ENCODE measurements at regions not wholly inside any gene's neighbourhood (a gene's known extent, or its start where the extent isn't known, plus 50 kb on each side); places are given as distances from the start of the nearest gene placed in this dataset.

GRCh38 chr2:121006743-121007489 is 271.2 kb downstream of the GLI2 start:
- Histone ChIP-seq H3K79me2 (ENCODE audit: control insufficient read depth, insufficient read depth, low read length) (no peaks in the 10 kb centered on the region), H3K9ac (ENCODE audit: control insufficient read depth, insufficient read depth, low read length) (no peak overlapping the region), H2AFZ (ENCODE audit: control insufficient read depth, low read depth, low read length) (no peak overlapping the region), H3K27ac (ENCODE audit: control insufficient read depth, insufficient read depth) (no peak overlapping the region), H3K9me3 (replicated peaks; ENCODE audit: control insufficient read depth, insufficient read depth, low read length) (no peaks in the 10 kb centered on the region), H3K36me3 (ENCODE audit: control insufficient read depth in 2 of 2, insufficient read depth in 2 of 2, low read length in 1 of 2) (no peaks in the 10 kb centered on the region), H3K27me3 (replicated peaks in 1 of 2; ENCODE audit: control insufficient read depth in 2 of 2, insufficient read depth in 2 of 2, low read length in 1 of 2) (no peaks in the 10 kb centered on the region), H4K20me1 (ENCODE audit: control insufficient read depth, insufficient read depth) (no peaks in the 10 kb centered on the region), H3K4me2 (ENCODE audit: control insufficient read depth, insufficient read depth) (no peak overlapping the region), H3K4me1 (ENCODE audit: control insufficient read depth, insufficient read depth, low read length) (no peaks in the 10 kb centered on the region), H3K4me3 (no peak overlapping the region)
- SMC1A ChIA-PET (ENCODE audit: uncharacterized antibody, unreplicated experiment): no interaction called here
- WGBS (ENCODE audit: insufficient coverage, insufficient replicate concordance, low lambda C conversion rate, missing lambda C conversion rate): 61% methylated on average over 10 of the region's 10 CpGs
- intact Hi-C loops (cut with micrococcal nuclease; ENCODE audit: unreplicated experiment) (no loop called here), in situ Hi-C loops (cut with MboI) (no loop called here)
- RAD21 ChIA-PET (ENCODE audit: unreplicated experiment): no interaction called here
- no peak for FAIRE-seq
- no peak for DNase-seq (ENCODE audit: low read depth, low spot score)
- CTCF ChIA-PET: no interaction called here
- POLR2A ChIA-PET: no interaction called here
- no TSS peak for BruUV-seq (replicated peaks)
- TF ChIP-seq IRF5 (IDR thresholded peaks at IDR 0.05; ENCODE audit: borderline replicate concordance) (no peak), MTA2 (IDR thresholded peaks at IDR 0.05; ENCODE audit: low read depth) (no peak), POLR2AphosphoS2 (IDR thresholded peaks at IDR 0.05; ENCODE audit: low read depth, low read length) (no peak), KAT2A (conservative IDR thresholded peaks at IDR 0.05; ENCODE audit: control insufficient read depth, low read depth, low read length) (no peak), SPI1 (IDR thresholded peaks at IDR 0.05; ENCODE audit: borderline replicate concordance, insufficient read depth, low read depth, low read length) (no peak), FOXK2 (IDR thresholded peaks at IDR 0.05) (no peak), NFXL1 (IDR thresholded peaks at IDR 0.05; ENCODE audit: borderline replicate concordance) (no peak), E4F1 (IDR thresholded peaks at IDR 0.05; ENCODE audit: borderline replicate concordance, partially characterized antibody) (no peak), CHD2 (IDR thresholded peaks at IDR 0.05; ENCODE audit: borderline replicate concordance, low read depth, low read length) (no peak)
- no peak for ATAC-seq
